ENCODE measurements at regions not wholly inside any gene's neighbourhood (a gene's known extent, or its start where the extent isn't known, plus 50 kb on each side); places are given as distances from the start of the nearest gene placed in this dataset.

DNA sequence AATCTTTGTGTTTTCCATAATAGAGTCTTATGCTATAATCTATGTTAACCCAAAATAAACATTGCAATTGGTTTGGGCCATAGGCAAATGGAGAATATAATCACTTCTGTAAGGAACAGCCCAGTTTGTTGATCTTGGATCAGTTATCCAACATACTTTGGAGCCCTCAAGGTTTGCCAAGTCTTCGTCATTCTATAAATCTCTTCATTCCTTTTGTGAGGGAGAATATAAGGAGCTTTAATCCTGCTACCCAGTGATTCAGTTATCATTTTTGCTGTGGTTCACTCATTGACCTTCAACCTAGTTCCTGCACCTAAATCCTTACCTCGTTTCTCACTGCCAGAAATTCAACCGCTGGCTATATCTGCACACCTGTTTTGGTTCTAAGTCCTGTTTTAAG is 500.3 kb upstream of the PTCHD4 start:
- TF ChIP-seq, protein P1, sequence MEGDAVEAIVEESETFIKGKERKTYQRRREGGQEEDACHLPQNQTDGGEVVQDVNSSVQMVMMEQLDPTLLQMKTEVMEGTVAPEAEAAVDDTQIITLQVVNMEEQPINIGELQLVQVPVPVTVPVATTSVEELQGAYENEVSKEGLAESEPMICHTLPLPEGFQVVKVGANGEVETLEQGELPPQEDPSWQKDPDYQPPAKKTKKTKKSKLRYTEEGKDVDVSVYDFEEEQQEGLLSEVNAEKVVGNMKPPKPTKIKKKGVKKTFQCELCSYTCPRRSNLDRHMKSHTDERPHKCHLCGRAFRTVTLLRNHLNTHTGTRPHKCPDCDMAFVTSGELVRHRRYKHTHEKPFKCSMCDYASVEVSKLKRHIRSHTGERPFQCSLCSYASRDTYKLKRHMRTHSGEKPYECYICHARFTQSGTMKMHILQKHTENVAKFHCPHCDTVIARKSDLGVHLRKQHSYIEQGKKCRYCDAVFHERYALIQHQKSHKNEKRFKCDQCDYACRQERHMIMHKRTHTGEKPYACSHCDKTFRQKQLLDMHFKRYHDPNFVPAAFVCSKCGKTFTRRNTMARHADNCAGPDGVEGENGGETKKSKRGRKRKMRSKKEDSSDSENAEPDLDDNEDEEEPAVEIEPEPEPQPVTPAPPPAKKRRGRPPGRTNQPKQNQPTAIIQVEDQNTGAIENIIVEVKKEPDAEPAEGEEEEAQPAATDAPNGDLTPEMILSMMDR (IDR thresholded peaks at IDR 0.05), result no peak
- no peak for TF ChIP-seq POLR2AphosphoS5 (IDR thresholded peaks at IDR 0.05)
